ENCODE measurements at regions not wholly inside any gene's neighbourhood (a gene's known extent, or its start where the extent isn't known, plus 50 kb on each side); places are given as distances from the start of the nearest gene placed in this dataset.

DNA sequence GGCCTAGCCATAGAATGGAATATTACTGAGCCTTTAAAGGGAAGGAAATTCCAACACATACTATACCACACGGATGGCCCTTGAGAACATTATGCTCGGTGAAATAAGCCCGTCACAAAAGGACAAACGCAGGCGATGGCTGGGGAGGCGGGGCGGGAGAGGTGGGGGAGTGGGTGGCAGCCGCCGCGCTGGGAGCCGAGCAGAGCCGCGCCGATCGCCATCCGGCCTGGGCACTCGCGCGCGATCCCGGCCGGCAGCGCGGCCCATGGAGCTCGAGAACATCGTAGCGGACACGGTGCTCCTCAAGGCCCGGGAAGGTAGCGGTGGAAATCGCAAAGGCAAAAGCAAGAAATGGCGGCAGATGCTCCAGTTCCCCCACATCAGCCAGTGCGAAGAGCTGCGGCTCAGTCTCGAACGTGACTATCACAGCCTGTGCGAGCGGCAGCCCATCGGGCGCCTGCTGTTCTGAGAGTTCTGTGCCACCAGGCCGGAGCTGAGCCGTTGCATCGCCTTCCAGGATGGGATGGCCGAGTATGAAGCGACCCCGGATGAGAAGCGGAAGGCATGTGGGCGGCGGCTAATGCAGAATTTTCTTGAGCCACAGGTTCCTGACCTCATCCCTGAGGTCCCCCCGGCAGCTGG, 140.1 kb downstream of the ZDHHC20 start:
- no peak for DNase-seq (ENCODE audit: low read depth)

DNA sequence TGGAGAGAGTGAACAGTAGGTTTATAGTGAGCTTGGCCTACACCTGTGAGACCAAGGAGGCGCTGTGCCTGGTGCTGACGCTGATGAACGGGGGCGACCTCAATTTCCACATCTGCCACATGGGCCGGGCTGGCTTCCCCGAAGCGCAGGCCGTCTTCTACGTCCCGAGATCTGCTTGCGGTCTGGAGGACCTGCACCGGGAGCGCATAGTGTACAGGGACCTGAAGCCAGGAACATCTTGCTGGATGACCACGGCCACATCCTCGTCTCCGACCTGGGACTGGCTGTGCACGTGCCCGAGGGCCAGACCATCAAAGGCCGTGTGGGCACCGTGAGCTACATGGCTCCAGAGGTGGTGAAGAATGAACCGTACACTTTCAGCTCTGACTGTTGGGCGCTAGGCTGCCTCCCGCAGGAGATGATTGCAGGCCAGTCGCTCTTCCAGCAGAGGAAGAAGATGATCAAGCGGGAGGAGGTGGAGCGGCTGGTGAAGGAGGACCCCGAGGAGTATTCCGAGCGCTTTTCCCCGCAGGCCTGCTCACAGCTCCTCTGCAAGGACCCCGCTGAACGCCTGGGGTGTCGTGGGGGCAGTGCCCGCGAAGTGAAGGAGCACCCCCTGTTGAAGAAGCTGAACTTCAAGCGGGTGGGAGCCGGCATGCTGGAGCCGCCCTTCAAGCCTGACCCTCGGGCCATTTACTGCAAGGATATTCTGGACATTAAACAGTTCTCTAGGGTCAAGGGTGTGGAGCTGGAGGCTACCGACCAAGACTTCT, 139.0 kb downstream of the ZDHHC20 start:
- DNase-seq (ENCODE audit: low read depth), result no peak

DNA sequence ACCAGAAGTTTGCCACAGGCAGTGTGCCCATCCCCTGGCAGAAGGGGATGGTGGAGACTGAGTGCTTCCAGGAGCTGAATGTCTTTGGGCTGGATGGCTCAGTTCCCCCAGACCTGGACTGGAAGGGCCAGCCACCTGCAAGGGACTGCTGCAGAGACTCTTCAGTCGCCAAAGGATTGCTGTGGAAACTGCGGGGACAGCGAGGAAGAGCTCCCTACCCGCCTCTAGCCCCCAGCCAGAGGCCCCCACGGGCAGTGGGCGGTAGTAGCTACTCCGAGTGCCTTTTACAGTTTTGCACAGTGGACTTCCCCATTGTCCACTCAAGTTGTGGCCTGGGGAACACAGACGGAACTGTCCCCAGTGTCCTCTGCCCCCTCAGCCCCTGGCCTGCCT, 138.5 kb downstream of the ZDHHC20 start:
- DNase-seq (ENCODE audit: low read depth), result no peak

DNA sequence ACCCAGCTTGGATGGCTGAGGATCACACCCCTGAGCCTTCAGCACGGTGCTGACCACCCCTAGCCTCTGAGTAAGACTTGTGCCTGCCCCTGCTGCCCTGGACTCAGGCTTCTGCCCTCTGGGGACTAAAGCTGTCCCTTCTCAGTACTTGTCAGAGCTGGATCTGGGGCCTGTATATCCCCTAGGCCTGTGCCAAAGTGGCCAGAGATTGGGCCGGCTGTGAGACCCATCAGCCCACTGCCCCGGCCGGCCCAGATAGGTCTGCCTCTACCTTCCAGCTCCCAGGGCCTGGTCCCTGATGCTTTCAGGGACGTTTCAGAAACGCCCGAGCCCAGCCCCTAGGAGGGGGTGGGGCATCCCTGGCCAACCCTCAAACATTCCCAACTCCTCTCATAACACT, 137.8 kb downstream of the ZDHHC20 start:
- DNase-seq (ENCODE audit: low read depth), result no peak

GRCh38 chr13:21322327-21322965, 136.7 kb downstream of the ZDHHC20 start:
- DNase-seq (ENCODE audit: low read depth), result no peak
